ENCODE measurements at regions not wholly inside any gene's neighbourhood (a gene's known extent, or its start where the extent isn't known, plus 50 kb on each side); places are given as distances from the start of the nearest gene placed in this dataset.

- no peak for DNase-seq
- in situ Hi-C loops (cut with MboI; ENCODE audit: low sequenced_read_pairs in 4 of 4): no loop called here
- no peaks in the 10 kb centered on the region for H3K9me3 ChIP-seq
- H3K27ac ChIP-seq: no peak overlapping the region
- intact Hi-C loops (cut with DNase I; ENCODE audit: low total_unique reads): no loop called here
- ATAC-seq: no peak
- H3K4me3 ChIP-seq: no peak overlapping the region
- TF ChIP-seq POLR2A (IDR thresholded peaks at IDR 0.05) (no peak), CTCF (IDR thresholded peaks at IDR 0.05 in 4 of 5, conservative IDR thresholded peaks at IDR 0.05 in 1 of 5) (no peak)
- H3K4me1 ChIP-seq: no peaks in the 10 kb centered on the region
- no peaks in the 10 kb centered on the region for H3K36me3 ChIP-seq
- no peaks in the 10 kb centered on the region for H3K27me3 ChIP-seq
Measured at GRCh38 chr4:173845580-173845979, 315.6 kb upstream of the HAND2 start.

DNA sequence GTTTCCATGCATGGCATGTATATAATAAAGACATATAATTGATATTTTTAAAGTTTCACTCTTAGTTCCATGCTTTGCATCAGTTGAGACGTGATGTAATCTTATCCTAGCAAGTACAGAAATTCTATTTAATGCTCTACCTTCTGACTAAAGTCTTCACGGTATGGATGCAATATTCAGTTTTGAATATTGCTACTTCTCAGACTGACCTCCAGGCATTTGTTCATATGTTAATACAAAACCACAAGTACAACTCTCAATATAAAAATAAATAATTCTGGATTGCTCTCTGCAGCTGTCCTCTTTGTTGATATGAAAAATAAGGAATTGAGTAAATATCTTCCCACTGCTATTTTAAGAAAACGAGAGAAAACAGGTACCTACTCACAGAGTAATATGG lies 309.8 kb upstream of the HAND2 start:
- H3K9me3 ChIP-seq: no peaks in the 10 kb centered on the region
- H3K36me3 ChIP-seq: no peaks in the 10 kb centered on the region
- no peak overlapping the region for H3K4me3 ChIP-seq
- no peak for ATAC-seq
- H3K27ac ChIP-seq: no peak overlapping the region
- H3K4me1 ChIP-seq: no peaks in the 10 kb centered on the region
- no peak for DNase-seq
- no peaks in the 10 kb centered on the region for H3K27me3 ChIP-seq
- in situ Hi-C loops (cut with MboI; ENCODE audit: low sequenced_read_pairs in 4 of 4) (no loop called here), intact Hi-C loops (cut with DNase I; ENCODE audit: low total_unique reads) (no loop called here)
- TF ChIP-seq CTCF (IDR thresholded peaks at IDR 0.05 in 4 of 5, conservative IDR thresholded peaks at IDR 0.05 in 1 of 5) (no peak), POLR2A (IDR thresholded peaks at IDR 0.05) (no peak)

DNA sequence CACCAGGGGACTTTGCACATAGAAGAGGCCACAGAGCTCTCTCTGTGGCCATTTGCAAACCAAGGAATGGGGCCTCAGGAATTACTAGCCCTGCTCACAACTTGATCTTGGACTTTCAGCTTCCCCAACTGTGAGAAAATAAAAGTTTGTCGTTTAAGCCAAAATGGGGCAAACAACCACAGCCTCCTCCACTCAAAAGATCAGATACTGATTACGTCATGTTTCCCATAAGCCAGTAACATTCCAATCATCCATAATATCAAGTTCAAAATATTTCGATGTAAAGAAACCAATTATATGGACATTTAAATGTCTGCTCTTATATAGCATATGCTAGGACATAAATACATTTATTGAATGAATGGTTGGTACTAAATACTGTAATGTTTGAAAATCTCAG lies 307.5 kb upstream of the HAND2 start:
- H3K9me3 ChIP-seq: no peaks in the 10 kb centered on the region
- no peak overlapping the region for H3K27ac ChIP-seq
- no peak overlapping the region for H3K4me3 ChIP-seq
- in situ Hi-C loops (cut with MboI; ENCODE audit: low sequenced_read_pairs in 4 of 4) (no loop called here), intact Hi-C loops (cut with DNase I; ENCODE audit: low total_unique reads) (no loop called here)
- no peak for DNase-seq
- no peak for ATAC-seq
- H3K36me3 ChIP-seq: no peaks in the 10 kb centered on the region
- H3K4me1 ChIP-seq: no peaks in the 10 kb centered on the region
- H3K27me3 ChIP-seq: no peaks in the 10 kb centered on the region
- TF ChIP-seq POLR2A (IDR thresholded peaks at IDR 0.05): no peak
- no peak for TF ChIP-seq CTCF (IDR thresholded peaks at IDR 0.05 in 4 of 5, conservative IDR thresholded peaks at IDR 0.05 in 1 of 5)

GRCh38 chr4:173835903-173836302 lies 305.9 kb upstream of the HAND2 start:
- intact Hi-C loops (cut with DNase I; ENCODE audit: low total_unique reads): no loop called here

More at GRCh38 chr4:173835903-173836302, 305.9 kb upstream of the HAND2 start:
- H3K9me3 ChIP-seq: no peaks in the 10 kb centered on the region
- no peaks in the 10 kb centered on the region for H3K4me1 ChIP-seq
- H3K4me3 ChIP-seq: no peak overlapping the region
- ATAC-seq (no peak), DNase-seq (no peak)
- in situ Hi-C loops (cut with MboI; ENCODE audit: low sequenced_read_pairs in 4 of 4): no loop called here
- H3K27ac ChIP-seq: no peak overlapping the region
- H3K36me3 ChIP-seq: no peaks in the 10 kb centered on the region
- TF ChIP-seq POLR2A (IDR thresholded peaks at IDR 0.05): no peak
- TF ChIP-seq CTCF (IDR thresholded peaks at IDR 0.05 in 4 of 5, conservative IDR thresholded peaks at IDR 0.05 in 1 of 5): no peak
- H3K27me3 ChIP-seq: no peaks in the 10 kb centered on the region
